HEK293 (cell line): ENCODE measurements at regions not wholly inside any gene's neighbourhood (a gene's known extent, or its start where the extent isn't known, plus 50 kb on each side); places are given as distances from the start of the nearest gene placed in this dataset.
"Not testable (repeated sequence)": the region's sequence is repeated elsewhere in the genome, so short reads cannot be mapped to it uniquely, and the experiment has no call there.

ENCODE experiments used
- CTCF ChIA-PET: fragments of 350-600 bp; formaldehyde crosslinking; extraction: SDS; loops from one replicate; lab custom pipeline; 2021; ENCODE audit warnings: antibody characterized with exemption; lab: Yijun Ruan, JAX
- POLR2A ChIA-PET: fragments of 300-600 bp; formaldehyde crosslinking; extraction: SDS; loops from one replicate; lab custom pipeline; 2020; ENCODE audit warnings: antibody characterized with exemption, inconsistent platforms; lab: Yijun Ruan, JAX
- H3K27ac ChIP-seq: fragments of 200-500 bp; sonication (Bioruptor generic); 2 replicates; pipeline ENCODE4 v1.5.1; 2014; ENCODE audit warnings: low read depth, low read length, control low read depth, inconsistent platforms; ENCODE audit errors: extremely low read depth
- H3K36me3 ChIP-seq, 2 experiments: fragments of 200-500 bp in 1 of 2; sonication (Bioruptor generic) in 1 of 2; 1 replicate in 1 of 2; 2 replicates in 1 of 2; pipeline ENCODE4 v1.5.1; 2014 to 2017; ENCODE audit warnings: inconsistent platforms in 2 of 2, low read length in 2 of 2; ENCODE audit not compliant: control insufficient read depth in 2 of 2, insufficient read depth in 1 of 2
- H3K4me1 ChIP-seq: fragments of 200-500 bp; sonication (Bioruptor generic); 2 replicates; pipeline ENCODE4 v1.5.1; 2014; ENCODE audit warnings: mild to moderate bottlenecking, low read length, inconsistent platforms; ENCODE audit not compliant: control insufficient read depth, insufficient read depth
- H3K4me3 ChIP-seq: 2 replicates; pipeline ENCODE4 v1.5.1; 2011; ENCODE audit warnings: low read depth, mild to moderate bottlenecking, control low read depth, low read length, moderate library complexity
- H3K9me3 ChIP-seq: fragments of 200-500 bp; sonication (Bioruptor generic); 2 replicates; pipeline ENCODE4 v1.5.1; 2014; ENCODE audit warnings: low read depth, low read length, inconsistent platforms; ENCODE audit not compliant: control insufficient read depth, insufficient read depth
- GFI1B ChIP-seq: fragments of 450-650 bp; formaldehyde crosslinking; IDR thresholded peaks from 2 replicates; pipeline ENCODE4 v1.5.1; 2016; ENCODE audit warnings: missing biosample characterization, missing genetic modification characterization
- HOXC10 ChIP-seq: sonication (generic); formaldehyde crosslinking; IDR thresholded peaks from 2 replicates; pipeline ENCODE4 v1.8.1; 2023; ENCODE audit warnings: mild to moderate bottlenecking, missing genetic modification reagents
- KLF1 ChIP-seq: fragments of 450-650 bp; formaldehyde crosslinking; IDR thresholded peaks from 2 replicates; pipeline ENCODE4 v1.5.1; 2016; ENCODE audit warnings: missing biosample characterization, missing genetic modification characterization
- KLF10 ChIP-seq: fragments of 450-650 bp; IDR thresholded peaks from 2 replicates; pipeline ENCODE4 v1.5.1; 2018; ENCODE audit warnings: missing biosample characterization, mild to moderate bottlenecking, missing genetic modification characterization
- KLF7 ChIP-seq: fragments of 450-650 bp; formaldehyde crosslinking; IDR thresholded peaks from 2 replicates; pipeline ENCODE4 v1.5.1; 2016; ENCODE audit warnings: missing biosample characterization, missing genetic modification characterization, borderline replicate concordance
- KLF8 ChIP-seq: fragments of 450-650 bp; formaldehyde crosslinking; IDR thresholded peaks from 2 replicates; pipeline ENCODE4 v1.5.1; 2016; ENCODE audit warnings: missing biosample characterization, missing genetic modification characterization
- TSHZ1 ChIP-seq: fragments of 450-650 bp; formaldehyde crosslinking; IDR thresholded peaks from 2 replicates; pipeline ENCODE4 v1.5.1; 2016; ENCODE audit warnings: missing biosample characterization, missing genetic modification characterization, borderline replicate concordance
- YY2 ChIP-seq: fragments of 450-650 bp; formaldehyde crosslinking; IDR thresholded peaks from 2 replicates; pipeline ENCODE4 v1.5.1; 2016; ENCODE audit warnings: missing biosample characterization, missing genetic modification characterization
- ZFP3 ChIP-seq: fragments of 450-650 bp; formaldehyde crosslinking; IDR thresholded peaks from 2 replicates; pipeline ENCODE4 v1.5.1; 2016; ENCODE audit warnings: low read depth, missing biosample characterization, missing genetic modification characterization
- ZNF112 ChIP-seq: fragments of 450-650 bp; formaldehyde crosslinking; IDR thresholded peaks from 2 replicates; pipeline ENCODE4 v1.5.0; 2017; ENCODE audit warnings: missing biosample characterization, missing genetic modification characterization
- ZNF133 ChIP-seq: fragments of 450-650 bp; formaldehyde crosslinking; IDR thresholded peaks from 2 replicates; pipeline ENCODE4 v1.5.1; 2016; ENCODE audit warnings: missing biosample characterization, missing genetic modification characterization
- ZNF248 ChIP-seq: fragments of 450-650 bp; formaldehyde crosslinking; IDR thresholded peaks from 2 replicates; pipeline ENCODE4 v1.5.1; 2017; ENCODE audit warnings: missing biosample characterization, missing genetic modification characterization
- ZNF266 ChIP-seq: fragments of 450-650 bp; formaldehyde crosslinking; IDR thresholded peaks from 2 replicates; pipeline ENCODE4 v1.5.1; 2016; ENCODE audit warnings: missing biosample characterization, missing genetic modification characterization, low read depth
- ZNF404 ChIP-seq: fragments of 450-650 bp; formaldehyde crosslinking; IDR thresholded peaks from 2 replicates; pipeline ENCODE4 v1.5.1; 2017; ENCODE audit warnings: missing biosample characterization, missing genetic modification characterization
- ZNF423 ChIP-seq: fragments of 450-650 bp; formaldehyde crosslinking; IDR thresholded peaks from 2 replicates; pipeline ENCODE4 v1.5.1; 2016; ENCODE audit warnings: missing biosample characterization, missing genetic modification characterization
- ZNF449 ChIP-seq: fragments of 450-650 bp; formaldehyde crosslinking; IDR thresholded peaks from 2 replicates; pipeline ENCODE4 v1.5.1; 2017; ENCODE audit warnings: missing biosample characterization, mild to moderate bottlenecking, missing genetic modification characterization, moderate library complexity
- ZNF521 ChIP-seq: fragments of 450-650 bp; formaldehyde crosslinking; IDR thresholded peaks from 2 replicates; pipeline ENCODE4 v1.5.1; 2017; ENCODE audit warnings: missing biosample characterization, mild to moderate bottlenecking, missing genetic modification characterization
- ZNF596 ChIP-seq: fragments of 450-650 bp; IDR thresholded peaks from 2 replicates; pipeline ENCODE4 v1.5.0; 2018; ENCODE audit warnings: missing biosample characterization, mild to moderate bottlenecking, missing genetic modification characterization, moderate library complexity
- ZNF654 ChIP-seq: fragments of 450-650 bp; formaldehyde crosslinking; IDR thresholded peaks from 2 replicates; pipeline ENCODE4 v1.5.1; 2016; ENCODE audit warnings: low read depth, missing biosample characterization, missing genetic modification characterization
- ZSCAN16 ChIP-seq: fragments of 450-650 bp; formaldehyde crosslinking; IDR thresholded peaks from 2 replicates; pipeline ENCODE4 v1.5.1; 2016; ENCODE audit warnings: missing biosample characterization, missing genetic modification characterization

DNA sequence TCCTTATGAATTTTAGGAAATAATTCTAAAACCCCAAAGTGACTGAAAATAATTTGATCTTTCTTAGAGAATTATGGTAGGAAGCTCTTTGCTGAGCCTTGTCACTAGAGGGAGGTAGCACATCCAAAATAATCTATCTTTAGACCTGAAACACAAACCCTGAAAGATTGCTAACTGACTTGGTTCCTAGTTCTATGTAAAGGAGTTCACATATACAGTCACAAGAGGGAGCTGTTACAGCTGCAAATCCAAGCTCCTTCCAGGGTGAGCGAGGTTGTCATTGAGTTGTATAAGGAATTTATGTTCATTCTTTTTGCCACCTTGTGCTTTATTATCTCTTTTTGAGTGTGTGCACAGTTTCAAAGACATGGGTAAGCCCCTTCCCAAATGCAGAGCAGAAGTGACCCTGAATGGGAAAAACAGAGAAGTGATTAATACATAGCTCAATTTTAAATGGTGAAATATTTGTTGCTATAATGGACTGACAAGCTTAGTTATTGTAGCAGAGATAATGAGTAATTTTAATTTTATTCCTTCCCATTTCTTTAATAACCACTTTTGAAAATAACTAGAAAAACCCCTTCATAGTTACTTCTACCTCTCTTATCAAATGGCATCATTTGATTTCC lies 387.9 kb downstream of the DAD1 start:
- TF ChIP-seq KLF10 = no peak
- no peak for TF ChIP-seq TSHZ1 (tag by site-specific recombination)
- TF ChIP-seq ZNF654 (tag by site-specific recombination) = peak; percentile 41
- Histone ChIP-seq H3K4me3 (no peak overlapping the region), H3K4me1 (no peaks in the 10 kb centered on the region), H3K9me3 (no peaks in the 10 kb centered on the region), H3K27ac (no peak overlapping the region), H3K36me3 (no peaks in the 10 kb centered on the region)
- ChIA-PET CTCF (interaction anchor here (0.6 to 3.1 kb wide), 45 partner anchors 9 to 339 kb away, joined by 3 to 26 read pairs (median 5); no protein-coding TSS in a partner anchor), POLR2A (no interaction called here)

GRCh38 chr14:22200131-22200530 lies 388.9 kb downstream of the DAD1 start:
- H3K4me1 ChIP-seq, POLR2A ChIA-PET, H3K36me3 ChIP-seq, H3K4me3 ChIP-seq, H3K27ac ChIP-seq, H3K9me3 ChIP-seq: not testable (repeated sequence)
- CTCF ChIA-PET = interaction anchor here (0.6 to 1.9 kb wide), 5 partner anchors 19 to 384 kb away, joined by 3 to 16 read pairs (median 5); no protein-coding TSS in a partner anchor

GRCh38 chr14:22194664-22195063 lies 394.4 kb downstream of the DAD1 start:
- no peaks in the 10 kb centered on the region for H3K9me3 ChIP-seq
- H3K27ac ChIP-seq = no peak overlapping the region
- H3K4me3 ChIP-seq = no peak overlapping the region
- CTCF ChIA-PET = interaction anchor here (0.7 kb wide), 2 partner anchors 63 to 124 kb away, joined by 3 read pairs; no protein-coding TSS in a partner anchor
- no peaks in the 10 kb centered on the region for H3K4me1 ChIP-seq
- H3K36me3 ChIP-seq = no peaks in the 10 kb centered on the region
- POLR2A ChIA-PET = no interaction called here
- TF ChIP-seq ZNF521 (tag by site-specific recombination) = no peak
- no peak for TF ChIP-seq GFI1B (tag by site-specific recombination)
- TF ChIP-seq ZNF112 (tag by site-specific recombination) = no peak
- no peak for TF ChIP-seq KLF7 (tag by site-specific recombination)
- TF ChIP-seq ZNF133 (tag by site-specific recombination) = no peak
- TF ChIP-seq ZNF449 (tag by site-specific recombination) = no peak
- TF ChIP-seq ZNF248 = no peak
- no peak for TF ChIP-seq ZNF423 (tag by site-specific recombination)
- TF ChIP-seq KLF8 = no peak
- no peak for TF ChIP-seq ZNF596 (tag by site-specific recombination)
- TF ChIP-seq HOXC10 = no peak
- no peak for TF ChIP-seq KLF1 (tag by site-specific recombination)
- TF ChIP-seq YY2 = no peak
- TF ChIP-seq ZNF404 (tag by site-specific recombination) = no peak
- no peak for TF ChIP-seq ZFP3
- TF ChIP-seq ZNF654 (tag by site-specific recombination) = no peak
- no peak for TF ChIP-seq ZNF266 (tag by site-specific recombination)
- no peak for TF ChIP-seq ZSCAN16 (tag by site-specific recombination)
